ENCODE measurements at regions not wholly inside any gene's neighbourhood (a gene's known extent, or its start where the extent isn't known, plus 50 kb on each side); places are given as distances from the start of the nearest gene placed in this dataset.
"Not testable (repeated sequence)": the region's sequence is repeated elsewhere in the genome, so short reads cannot be mapped to it uniquely, and the experiment has no call there.

DNA sequence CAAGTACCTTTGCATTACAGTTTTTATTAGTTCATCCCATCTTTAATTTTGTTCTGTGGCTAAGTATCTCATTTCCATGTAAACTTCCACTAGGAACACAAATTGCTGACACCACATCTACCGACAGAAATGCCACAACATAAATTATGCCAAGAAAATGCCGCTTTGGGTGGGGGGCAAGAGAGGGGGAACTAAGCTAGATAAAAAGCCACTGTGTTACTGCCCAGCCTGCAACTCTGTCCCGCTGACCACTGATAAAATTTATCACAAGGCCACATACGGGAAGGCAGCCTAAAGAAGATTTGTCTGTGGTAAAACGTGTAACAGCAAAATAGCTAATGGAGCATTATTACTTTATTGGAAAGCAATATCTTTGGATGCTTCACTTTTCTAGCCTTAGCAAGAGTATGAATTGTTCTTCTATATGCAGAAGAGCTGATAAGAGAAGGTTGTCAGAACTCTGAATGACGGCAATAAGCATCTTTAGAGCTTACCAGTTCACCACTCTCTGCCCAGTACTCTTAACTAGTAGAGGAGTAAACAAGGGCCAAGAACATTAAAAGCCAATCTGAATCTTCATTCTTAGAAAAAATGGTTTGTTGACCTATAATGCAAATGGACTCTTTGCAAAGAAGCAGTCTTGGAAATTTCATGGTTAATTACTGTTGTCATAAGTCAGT is 172.2 kb upstream of the MEF2C start:
- DNase-seq: no peak

DNA sequence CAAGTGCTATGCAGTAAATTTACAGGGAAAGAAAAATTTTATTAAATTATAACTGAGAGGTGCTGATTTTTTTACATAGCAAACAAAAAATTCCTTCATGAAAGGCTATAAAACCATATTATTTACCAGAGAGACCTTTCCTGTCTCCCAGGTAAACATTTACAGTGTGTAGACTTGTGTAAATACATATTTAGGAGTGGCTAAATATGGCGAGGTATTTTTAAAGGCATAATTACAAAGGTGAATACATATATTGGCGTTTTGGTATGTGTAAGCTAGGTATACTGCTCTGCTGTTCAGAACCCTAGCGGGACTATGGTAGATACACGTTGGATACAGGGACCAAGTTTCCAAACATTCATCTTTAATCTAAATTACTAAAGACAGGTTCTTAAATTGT is 170.6 kb upstream of the MEF2C start:
- DNase-seq: no peak

DNA sequence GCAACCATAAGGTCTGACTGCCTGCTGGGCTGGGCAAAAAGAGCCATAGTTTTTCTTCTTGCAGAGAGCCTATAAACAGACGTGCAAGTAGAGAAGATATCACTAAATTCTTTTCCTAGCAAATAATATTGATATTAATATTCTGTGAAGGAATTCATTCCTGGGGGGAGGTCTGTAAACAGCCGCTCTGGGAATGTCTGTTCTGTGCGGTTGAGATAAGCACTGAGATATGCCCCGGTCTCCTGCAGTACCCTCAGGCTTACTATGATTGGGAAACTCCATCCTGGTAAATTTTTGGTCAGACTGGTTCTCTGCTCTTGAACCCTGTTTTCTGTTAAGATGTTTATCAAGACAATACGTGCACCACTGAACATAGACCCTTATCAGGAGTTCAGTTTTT is 167.1 kb upstream of the MEF2C start:
- DNase-seq: not testable (repeated sequence)

DNA sequence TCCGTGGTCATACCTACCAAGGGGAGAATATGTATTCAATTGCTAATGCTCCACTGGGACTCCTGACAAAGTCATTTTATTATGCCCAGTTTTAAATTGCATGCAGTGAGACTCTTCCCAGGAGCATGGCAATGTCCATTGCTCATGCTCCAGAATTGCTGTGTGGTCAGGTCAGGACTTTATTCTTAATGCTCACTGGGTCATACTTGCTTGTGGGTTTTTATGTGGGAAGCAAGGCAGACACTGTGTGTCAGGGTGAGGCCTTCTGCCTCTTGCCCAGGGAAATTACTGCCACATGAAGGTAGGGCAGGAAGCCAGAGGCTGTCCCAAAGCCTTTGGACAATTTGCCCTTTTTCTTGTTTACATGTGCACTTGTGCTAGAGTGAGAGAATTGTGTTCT is 164.6 kb upstream of the MEF2C start:
- DNase-seq: no peak

DNA sequence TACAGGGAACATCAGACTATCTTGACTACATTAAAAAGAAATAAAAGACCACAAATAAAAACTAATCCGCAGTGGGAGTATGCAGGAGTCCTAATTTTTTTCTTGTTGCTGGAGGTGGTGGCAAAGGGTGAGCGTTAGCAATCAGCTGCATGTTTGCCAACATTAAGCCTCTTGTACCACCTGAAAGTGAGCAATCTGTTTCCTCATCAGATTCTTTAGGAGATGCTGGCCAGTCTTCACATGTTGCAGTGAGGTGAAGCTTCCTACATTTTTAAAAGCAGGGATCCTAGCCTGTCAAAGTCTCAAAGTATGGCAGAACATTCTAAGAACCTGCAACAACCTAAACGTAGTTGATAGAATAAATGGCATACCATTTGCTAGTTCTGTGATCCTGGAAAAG is 162.2 kb upstream of the MEF2C start:
- no peak for DNase-seq

DNA sequence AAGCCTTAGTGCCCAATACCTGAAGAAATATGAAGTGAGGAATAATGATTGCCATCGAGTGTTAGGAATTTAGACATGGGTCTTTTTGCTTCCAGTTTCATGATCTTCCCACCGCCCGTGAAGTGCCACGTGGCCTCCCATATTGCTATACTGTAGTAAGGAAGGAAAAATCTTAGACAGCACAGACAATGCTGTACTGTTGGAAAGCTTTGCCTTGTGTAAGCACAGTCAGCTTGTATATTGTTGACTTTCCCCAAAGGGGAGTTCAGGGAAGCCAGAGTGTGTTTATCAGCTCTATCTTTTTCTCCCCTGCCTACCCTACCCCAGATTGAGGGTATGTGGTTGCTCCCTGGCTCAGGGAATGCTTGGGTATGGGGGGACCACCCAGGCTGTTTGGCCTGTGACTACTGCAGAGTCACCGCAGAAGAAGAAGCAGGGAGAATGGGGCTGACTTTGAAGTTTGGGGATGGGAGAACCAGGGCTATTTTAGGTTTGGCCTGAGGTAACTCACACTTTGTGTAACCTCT is 161.8 kb upstream of the MEF2C start:
- DNase-seq: no peak

DNA sequence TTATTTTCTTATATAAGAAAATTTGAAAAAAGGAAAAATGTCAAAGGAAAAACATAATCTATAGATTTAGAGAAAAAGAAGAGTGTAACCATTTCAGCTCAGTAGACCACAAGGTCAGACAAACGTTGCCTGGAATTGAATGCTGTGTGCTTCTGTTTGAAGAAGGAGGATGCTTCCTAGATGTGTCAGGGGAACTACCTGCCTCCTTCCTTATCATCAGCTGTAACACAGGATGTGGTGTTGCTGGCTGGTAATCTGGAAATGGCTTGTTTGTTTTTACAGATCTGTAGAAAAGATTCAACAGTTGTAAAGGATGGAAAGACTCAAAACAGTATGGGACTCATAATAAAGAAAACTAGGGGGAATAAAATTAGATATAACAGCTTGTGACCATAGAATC is 160.7 kb upstream of the MEF2C start:
- no peak for DNase-seq

DNA sequence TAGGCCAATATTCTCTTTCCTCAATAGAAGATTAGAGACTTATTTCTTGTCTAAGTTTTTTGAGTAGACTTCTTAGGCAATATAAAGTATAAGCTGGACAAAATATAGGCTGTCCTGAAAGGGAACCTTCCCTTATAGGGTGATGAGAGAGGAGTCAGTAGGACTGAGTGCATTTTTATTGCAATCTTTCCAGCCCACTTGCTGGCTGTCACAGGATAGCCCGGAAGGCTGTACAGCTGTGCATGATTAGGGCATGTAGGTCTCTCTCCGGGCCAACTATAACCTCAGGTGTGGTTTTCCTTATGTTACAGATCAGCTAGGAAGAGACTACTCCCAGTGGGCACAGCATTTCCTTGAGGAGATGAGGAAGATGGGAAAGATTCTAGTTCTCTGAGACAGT is 159.8 kb upstream of the MEF2C start:
- DNase-seq: no peak

DNA sequence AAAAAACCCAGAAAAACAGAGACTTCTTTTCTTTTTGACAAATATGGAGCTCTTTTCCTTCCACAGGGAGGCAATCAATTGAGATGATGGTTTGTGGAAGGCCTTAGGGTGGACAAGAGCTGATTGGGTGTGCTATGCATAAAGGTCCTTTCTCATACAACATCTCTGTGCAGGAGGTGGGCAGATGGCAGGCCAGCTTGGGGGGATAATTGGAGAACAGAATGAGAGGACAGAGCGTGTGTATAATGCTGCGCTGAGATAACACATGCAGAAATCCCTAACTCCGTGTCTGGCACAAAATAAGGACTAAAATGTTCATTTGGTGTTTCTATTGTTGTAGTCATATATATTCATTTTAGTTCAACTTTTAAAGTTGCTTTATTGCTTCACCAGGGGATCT is 159.0 kb upstream of the MEF2C start:
- DNase-seq: no peak

DNA sequence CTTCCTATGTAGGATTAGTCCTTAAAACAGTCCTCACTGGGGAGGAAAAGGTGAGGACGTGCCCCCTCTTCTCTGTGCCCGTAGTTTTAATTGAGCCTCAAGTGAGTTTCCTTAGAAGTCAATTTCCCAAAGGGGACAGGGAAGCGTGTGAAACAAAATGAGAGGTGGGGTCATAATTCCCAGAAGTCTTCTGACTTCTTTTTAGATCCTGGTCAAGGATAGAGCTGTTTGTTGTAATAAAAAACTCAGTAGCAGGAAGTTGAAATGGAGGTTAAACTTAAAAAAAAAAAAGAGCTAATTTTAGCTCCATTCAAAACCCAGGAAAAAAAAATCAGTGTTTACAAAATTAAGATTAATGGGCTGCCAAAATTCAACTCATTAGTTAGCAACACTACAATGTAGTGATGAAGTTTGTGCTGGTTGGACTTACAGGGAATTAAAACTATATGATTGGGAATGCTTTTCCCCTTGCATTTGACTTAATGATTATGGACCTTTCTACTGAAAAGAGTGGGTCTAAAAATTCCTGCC is 158.3 kb upstream of the MEF2C start:
- DNase-seq: no peak

DNA sequence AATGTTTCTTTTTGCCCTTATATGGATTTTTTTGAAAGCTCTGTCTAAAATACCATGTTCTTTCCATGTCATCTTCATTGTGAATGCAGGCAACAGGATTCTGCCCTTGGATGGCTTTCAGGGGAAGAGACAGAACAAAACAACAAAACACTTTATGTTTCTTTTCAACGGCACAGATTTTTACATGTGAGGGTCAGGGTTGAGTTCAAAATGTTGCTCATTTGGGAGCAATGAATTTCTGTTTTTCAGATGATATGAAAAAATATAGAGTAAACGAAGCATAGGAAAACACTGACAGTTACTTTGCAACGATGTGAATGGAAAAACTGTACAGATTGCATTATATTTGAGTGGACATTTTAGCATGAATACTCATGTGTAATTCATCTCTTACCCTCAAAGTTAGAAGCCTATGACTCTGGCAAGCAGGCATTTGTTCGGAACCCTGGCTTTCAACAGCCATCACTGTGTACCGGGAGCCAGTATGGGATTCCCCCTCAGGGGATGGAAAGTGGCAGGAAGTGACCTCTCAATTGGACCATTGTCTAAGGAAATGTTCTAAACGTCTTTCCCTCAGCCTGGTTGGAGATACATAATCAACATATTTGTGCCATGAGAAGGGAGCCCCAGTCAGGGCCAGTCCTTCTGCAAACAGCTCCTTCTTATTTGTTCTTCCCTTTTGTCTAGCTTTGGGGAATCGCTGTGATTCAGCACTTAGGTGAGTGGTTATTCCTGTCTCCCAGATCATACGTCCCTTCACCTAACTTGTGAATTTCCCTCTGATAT is 153.9 kb upstream of the MEF2C start:
- DNase-seq: no peak

DNA sequence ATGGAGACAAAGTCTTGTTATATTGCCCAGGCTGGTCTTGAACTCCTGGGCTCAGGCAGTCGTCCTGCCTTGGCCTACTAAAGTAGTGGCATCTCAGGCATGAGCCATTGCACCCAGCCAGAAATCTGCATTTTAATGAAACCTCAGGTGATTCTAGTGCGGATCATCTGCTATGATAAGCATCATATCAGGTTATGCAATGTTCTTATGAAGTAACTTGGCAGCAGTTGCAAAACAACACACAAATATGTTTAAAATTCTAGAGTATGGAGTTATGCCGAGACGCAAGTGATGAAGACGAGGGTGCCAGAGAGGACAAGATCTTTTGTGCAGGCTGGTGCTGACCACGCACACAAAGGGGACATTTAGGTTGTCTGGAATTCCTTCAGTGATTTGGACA is 153.2 kb upstream of the MEF2C start:
- DNase-seq: no peak

DNA sequence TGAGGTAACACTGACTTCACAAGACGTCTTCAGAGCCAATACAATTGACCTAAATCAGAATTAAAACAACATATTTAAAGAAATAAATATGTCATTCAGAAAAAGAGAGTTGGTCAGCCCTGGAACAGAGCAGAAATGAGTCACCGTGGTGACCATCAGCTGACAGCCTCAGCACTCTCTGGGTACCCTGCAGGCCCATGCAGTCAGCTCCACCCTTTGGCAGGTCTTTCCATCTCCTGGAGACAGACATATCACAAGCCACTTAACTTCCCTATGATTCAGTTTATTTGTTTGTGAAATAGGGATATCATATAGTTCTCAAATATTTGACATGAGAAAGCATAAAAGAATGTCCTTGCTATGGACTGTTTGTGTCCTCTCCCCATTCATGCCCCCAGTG is 151.6 kb upstream of the MEF2C start:
- no peak for DNase-seq

DNA sequence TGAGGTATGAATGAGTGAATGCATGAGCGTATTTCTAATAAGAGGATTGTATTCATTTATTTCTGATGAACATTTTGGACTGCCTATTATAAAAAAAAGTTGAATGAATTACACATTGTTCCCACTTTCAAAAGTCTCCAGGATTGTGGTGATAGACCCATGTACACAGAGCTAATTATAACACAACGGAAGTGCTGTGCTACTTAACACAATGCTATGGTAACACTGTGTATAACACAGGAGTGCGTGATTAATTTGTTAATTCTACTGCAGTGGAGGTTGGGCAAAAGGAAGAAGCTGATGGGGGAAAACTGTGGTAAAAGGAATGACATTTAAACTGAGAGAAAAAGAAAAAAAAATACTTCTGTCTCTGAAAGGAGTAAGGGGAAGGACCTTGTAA is 147.8 kb upstream of the MEF2C start:
- no peak for DNase-seq

DNA sequence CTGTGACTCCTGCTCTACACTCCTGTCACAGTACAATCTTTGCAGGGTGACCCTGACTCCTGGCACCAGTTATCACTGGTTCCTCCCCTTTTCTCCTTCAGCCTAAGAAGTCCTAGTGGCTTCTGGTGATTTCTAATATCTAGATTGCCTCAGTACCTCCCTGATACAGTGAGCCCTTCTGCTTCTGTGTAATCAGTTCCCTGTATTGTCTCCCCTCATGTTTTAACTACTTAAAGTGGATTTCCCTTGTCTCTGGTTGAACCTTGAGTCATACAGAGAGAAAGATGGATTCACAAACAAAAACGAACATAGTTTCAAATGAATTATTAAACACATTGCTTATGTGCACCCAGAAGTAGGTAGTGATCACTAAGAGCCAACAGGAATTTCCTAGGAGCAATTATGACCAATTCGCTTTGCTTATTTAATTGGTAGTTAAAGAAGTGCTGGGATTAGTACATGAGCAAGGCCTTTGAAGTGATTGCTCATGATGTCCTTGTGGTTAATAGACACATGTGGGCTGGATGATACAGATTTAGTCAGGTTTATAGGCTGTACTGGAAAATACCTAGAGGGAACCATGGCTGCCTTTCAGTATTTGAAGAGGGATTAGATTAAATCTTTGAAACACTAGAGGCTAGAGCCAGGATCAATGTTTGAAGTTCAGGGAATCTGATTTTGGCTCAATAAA is 145.8 kb upstream of the MEF2C start:
- no peak for DNase-seq

DNA sequence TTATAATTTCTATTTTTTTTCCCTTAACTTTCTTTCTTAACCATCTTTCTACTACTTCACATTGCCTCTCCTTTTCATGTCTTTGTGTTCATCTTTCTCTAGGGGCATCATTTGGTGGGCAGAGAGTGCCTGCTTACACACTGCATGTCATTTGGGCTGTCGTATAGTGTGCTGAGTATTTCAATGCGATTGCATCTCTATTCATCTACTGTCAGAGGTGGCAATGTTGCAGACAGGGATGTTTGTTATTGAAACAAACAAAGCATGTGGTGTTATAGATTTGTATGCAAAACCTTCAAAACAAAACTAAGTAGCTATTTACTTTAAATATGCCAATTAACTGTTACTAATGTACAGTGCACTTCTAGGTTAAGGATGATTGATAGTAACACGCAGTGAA is 141.1 kb upstream of the MEF2C start:
- DNase-seq: no peak

DNA sequence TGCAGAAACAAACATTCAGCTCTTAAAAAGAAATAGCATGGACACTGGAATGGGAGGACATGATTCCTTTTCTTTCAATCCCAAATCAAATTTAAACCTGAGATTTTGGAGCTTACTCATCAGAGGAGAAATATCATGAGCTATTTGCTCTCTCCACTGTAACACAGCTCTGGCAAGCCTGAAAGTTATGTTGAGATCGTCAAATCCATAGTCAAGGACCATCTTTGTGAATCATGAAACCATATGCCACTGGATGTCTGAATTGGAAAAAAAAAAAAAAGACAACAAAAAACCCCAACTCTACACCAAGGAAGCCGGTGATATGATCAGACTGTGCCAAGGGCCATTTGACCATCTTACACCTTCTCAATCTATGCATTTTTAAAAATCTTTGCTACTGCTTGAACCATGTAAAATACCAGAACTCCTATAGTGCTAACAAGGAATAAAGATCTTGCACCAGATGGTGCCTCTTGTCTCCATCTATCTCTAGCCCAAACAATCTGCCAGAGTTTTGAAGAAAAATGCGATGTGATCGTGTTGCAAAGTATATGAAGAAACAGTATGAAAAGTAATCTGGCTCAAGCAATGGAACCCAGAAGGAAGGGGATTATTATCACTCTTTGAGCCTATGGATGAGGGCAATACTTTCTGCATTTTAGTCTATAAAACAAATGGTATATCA is 138.1 kb upstream of the MEF2C start:
- no peak for DNase-seq

DNA sequence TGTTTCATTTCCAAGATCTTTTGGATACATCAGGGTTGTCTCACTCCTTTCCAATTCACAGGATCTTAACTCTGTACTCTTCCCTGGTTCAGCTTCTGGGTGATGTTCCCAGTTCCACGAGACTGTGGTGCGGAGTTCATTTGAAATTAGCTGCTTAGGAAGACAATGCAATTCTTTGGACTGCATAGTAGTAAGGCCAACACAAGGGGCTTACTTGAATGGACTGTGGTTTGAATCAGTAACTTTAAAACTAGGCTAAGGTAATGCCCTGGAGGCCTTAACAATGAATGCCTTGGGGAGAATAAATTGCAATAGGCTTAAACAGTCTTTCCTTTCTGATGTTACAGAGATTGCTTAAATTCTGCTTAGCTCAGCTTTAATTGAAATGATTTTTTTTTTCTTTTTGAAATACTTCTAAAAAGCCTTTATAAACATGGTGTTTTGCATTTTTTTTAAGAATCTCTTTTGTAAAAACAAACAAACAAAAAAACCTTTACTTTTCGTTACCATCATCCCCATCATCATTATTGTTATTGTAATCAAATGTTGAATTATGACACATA is 133.8 kb upstream of the MEF2C start:
- no peak for DNase-seq

DNA sequence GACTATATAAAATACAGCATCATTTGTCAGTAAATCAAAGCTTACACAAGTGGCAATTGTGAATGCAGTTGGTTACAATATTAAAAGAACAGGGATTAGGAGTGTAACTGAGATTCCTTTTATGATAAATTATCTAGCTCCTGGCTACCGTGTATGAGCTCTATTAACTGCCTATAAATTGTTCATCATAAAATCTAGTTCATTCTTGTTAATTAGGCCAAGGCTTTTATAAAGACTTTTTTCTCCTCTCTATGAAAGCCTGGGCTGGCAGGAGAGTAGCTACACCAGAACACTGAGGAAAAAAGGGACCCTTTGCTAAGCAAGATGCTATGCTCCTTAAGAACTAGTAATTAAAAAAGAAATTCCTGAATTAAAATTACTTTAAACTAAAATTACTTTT is 132.4 kb upstream of the MEF2C start:
- DNase-seq: no peak

DNA sequence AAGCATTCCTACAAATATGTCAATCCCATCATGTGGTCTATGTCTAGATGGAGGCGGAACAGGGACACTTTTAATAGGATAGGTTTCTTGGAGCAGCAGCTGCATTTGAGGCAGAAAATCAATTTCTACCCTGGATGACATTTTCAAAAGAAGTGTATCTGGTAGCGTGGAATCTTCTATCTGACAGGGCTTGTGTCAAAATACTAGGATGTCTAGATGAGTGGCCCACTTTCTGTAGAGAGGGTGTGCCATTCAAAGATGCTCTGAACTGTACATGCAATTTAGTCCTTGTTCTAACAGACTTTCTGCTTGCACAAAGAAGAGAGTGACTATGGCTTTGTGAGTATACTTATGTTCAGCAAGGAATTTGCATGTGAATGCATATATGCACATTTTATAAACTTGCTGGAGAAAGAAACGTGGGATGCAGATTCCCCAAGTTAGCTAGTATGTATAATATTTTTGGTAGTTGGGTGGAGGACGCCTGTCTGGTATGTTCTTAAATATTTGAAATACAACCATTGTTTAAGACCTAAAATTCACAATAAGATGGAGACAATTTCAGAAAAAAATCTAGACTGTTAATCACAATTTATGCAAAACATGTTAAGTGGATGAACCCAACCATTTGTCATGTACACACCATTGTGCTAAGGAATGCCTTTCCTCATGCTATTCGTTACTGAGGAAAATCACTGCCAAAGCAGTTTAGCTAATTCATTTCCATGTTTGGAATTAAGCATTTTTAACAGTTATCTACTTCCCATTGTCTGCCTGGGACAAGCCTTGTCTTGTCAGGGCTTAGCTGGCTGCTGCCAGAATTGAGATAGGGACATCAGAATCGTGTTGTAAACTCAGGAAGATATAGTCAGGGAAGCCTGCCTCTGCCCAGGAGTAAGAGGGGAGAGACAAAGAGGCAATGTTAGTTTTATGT is 129.1 kb upstream of the MEF2C start:
- DNase-seq: no peak

DNA sequence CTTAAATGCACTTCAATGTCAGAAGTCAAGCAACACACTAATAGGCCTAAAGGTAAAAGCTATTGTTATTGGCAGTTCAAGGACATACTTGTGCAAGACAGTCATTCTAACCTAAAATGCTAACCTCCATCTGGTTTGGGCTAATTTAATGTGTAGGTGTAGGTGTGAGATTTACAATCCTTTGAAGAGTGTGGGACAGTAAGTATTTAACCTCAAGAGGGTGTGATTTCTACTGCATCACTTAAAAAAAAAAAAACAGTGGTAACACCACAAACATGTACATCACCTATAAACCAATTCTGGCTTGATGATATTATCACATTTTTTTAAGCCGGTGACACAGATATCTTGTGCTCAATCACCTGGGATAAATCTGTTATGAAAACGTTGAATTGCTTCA is 127.5 kb upstream of the MEF2C start:
- no peak for DNase-seq

DNA sequence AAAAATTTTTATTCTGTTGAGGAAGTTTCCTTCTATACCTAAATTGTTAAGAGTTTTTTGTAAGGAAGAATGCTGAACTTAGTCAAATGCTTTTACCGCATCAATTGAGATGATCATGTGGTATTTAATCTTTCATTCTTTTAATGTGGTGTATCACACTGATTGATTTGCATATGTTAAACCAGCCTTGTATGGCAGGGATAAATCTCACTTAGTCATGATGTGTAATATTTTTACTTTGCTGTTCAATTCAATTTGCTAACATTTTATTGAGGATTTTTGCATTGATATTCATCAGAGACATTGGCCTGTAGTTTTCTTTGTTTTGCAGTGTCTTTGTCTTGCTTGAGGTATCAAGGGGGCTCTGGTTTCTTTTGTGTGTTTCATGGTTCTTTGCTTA is 125.3 kb upstream of the MEF2C start:
- DNase-seq: no peak

Measured in effector CD8-positive, alpha-beta T cell (primary cell).